Body of pancreas (tissue), 4 donors: ENCODE measurements at regions not wholly inside any gene's neighbourhood (a gene's known extent, or its start where the extent isn't known, plus 50 kb on each side); places are given as distances from the start of the nearest gene placed in this dataset.

Experiments used
- CTCF ChIP-seq, 7 experiments: fragments of 450-650 bp in 4 of 7; fragments of 200-600 bp in 3 of 7; sonication (generic) in 3 of 7; IDR thresholded peaks; one replicate each; pipeline ENCODE4 v1.5.1; 2016 to 2019; ENCODE audit warnings: antibody characterized with exemption in 7 of 7
- POLR2A ChIP-seq, 3 donors: fragments of 450-650 bp; IDR thresholded peaks; one replicate each; pipeline ENCODE4 v1.6.1; 2016; ENCODE audit warnings: antibody characterized with exemption in 3 of 3, mild to moderate bottlenecking in 2 of 3

- no peak for TF ChIP-seq CTCF (IDR thresholded peaks at IDR 0.05)
- TF ChIP-seq POLR2A (IDR thresholded peaks at IDR 0.05) = no peak
Measured at GRCh38 chr5:24347158-24347557, 297.6 kb downstream of the CDH10 start.
